ENCODE measurements at regions not wholly inside any gene's neighbourhood (a gene's known extent, or its start where the extent isn't known, plus 50 kb on each side); places are given as distances from the start of the nearest gene placed in this dataset.

DNA sequence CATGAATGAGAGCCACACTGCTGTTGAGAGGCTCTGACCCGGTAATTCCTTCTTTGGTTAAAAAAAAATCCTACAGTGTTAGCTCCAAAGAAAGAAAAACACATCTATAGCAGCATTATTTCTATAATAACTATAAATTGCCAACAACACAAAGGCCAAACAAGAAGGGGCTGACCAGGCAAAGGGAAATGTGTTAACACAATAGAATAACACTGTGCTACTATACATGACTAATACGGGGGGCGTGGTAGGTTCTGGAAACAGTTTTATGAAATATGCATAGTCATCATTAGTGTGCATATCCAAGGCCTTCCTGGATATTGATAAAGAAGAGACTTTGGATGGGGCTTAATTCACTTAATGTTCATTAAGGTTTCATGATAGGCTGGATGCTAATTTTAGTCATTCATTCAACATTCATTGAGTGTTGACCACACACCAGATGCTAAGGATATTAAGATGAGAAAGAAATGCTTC is 50.0 kb upstream of the CCL1 start:
- Histone ChIP-seq H3K36me3 (no peaks in the 10 kb centered on the region), H3K4me3 (no peak overlapping the region), H3K9me3 (no peaks in the 10 kb centered on the region), H3K27ac (no peak overlapping the region), H3K27me3 (peaks cover 0 to 50% of the 10 kb centered on the region in 2 donors), H3K4me1 (no peaks in the 10 kb centered on the region)
- TF ChIP-seq, protein P1, sequence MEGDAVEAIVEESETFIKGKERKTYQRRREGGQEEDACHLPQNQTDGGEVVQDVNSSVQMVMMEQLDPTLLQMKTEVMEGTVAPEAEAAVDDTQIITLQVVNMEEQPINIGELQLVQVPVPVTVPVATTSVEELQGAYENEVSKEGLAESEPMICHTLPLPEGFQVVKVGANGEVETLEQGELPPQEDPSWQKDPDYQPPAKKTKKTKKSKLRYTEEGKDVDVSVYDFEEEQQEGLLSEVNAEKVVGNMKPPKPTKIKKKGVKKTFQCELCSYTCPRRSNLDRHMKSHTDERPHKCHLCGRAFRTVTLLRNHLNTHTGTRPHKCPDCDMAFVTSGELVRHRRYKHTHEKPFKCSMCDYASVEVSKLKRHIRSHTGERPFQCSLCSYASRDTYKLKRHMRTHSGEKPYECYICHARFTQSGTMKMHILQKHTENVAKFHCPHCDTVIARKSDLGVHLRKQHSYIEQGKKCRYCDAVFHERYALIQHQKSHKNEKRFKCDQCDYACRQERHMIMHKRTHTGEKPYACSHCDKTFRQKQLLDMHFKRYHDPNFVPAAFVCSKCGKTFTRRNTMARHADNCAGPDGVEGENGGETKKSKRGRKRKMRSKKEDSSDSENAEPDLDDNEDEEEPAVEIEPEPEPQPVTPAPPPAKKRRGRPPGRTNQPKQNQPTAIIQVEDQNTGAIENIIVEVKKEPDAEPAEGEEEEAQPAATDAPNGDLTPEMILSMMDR (IDR thresholded peaks at IDR 0.05) = no peak
- TF ChIP-seq POLR2A (IDR thresholded peaks at IDR 0.05) (no peak), POLR2AphosphoS5 (IDR thresholded peaks at IDR 0.05) (no peak)
- intact Hi-C loops (cut with DNase I; ENCODE audit: low total_unique reads) = no loop called here
- no peak for DNase-seq (ENCODE audit: low spot score in 2 of 2)
